SJCRH30 (cell line): ENCODE measurements at regions not wholly inside any gene's neighbourhood (a gene's known extent, or its start where the extent isn't known, plus 50 kb on each side); places are given as distances from the start of the nearest gene placed in this dataset.
"Not testable (repeated sequence)": the region's sequence is repeated elsewhere in the genome, so short reads cannot be mapped to it uniquely, and the experiment has no call there.

ENCODE experiments used
- DNase-seq, 2 experiments: peaks; one replicate each; pipeline ENCODE4 v3.0.0-alpha.2; 2015 to 2020
- H3K27ac ChIP-seq: fragments of 250-450 bp; sonication (Bioruptor Pico); 2 replicates; pipeline ENCODE4 v1.5.1; 2020; ENCODE audit warnings: mild to moderate bottlenecking, moderate library complexity
- H3K27me3 ChIP-seq: fragments of 250-450 bp; sonication (Bioruptor Pico); 2 replicates; pipeline ENCODE4 v1.5.1; 2020; ENCODE audit warnings: mild to moderate bottlenecking, moderate library complexity
- H3K36me3 ChIP-seq: fragments of 250-450 bp; sonication (Bioruptor Pico); 2 replicates; pipeline ENCODE4 v1.5.1; 2020; ENCODE audit warnings: mild to moderate bottlenecking, moderate library complexity
- H3K4me1 ChIP-seq: fragments of 250-450 bp; sonication (Bioruptor Pico); 2 replicates; pipeline ENCODE4 v1.5.1; 2020; ENCODE audit warnings: mild to moderate bottlenecking, moderate library complexity
- H3K4me3 ChIP-seq: fragments of 250-450 bp; sonication (Bioruptor Pico); 2 replicates; pipeline ENCODE4 v1.5.1; 2020; ENCODE audit warnings: mild to moderate bottlenecking, moderate library complexity
- H3K9me3 ChIP-seq: fragments of 250-450 bp; sonication (Bioruptor Pico); replicated peaks from 2 replicates; pipeline ENCODE4 v1.5.1; 2020; ENCODE audit warnings: mild to moderate bottlenecking, moderate library complexity

DNA sequence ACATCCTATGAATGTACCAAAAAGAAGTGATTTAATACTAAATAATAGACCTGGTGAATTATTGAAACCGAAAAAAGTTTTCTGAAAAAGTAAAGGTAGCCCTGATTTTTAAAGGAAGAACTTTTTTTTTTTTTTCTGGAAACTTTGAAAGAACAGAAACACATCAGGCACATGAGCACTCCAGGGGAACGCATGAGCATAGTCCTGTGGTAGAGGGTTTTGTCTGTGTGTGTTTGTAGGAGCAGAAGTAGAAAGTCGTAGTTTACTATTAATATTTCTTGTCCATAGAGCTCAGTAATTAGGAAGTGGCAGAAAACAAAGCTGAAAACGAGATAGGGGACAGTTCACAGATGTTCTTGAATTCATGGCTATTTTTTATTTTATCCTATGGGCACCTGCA is 1175.9 kb upstream of the B3GALT2 start:
- no peak overlapping the region for H3K27ac ChIP-seq
- no peaks in the 10 kb centered on the region for H3K4me1 ChIP-seq
- no peaks in the 10 kb centered on the region for H3K9me3 ChIP-seq
- no peak for DNase-seq
- no peaks in the 10 kb centered on the region for H3K27me3 ChIP-seq
- no peaks in the 10 kb centered on the region for H3K36me3 ChIP-seq
- H3K4me3 ChIP-seq: no peak overlapping the region

DNA sequence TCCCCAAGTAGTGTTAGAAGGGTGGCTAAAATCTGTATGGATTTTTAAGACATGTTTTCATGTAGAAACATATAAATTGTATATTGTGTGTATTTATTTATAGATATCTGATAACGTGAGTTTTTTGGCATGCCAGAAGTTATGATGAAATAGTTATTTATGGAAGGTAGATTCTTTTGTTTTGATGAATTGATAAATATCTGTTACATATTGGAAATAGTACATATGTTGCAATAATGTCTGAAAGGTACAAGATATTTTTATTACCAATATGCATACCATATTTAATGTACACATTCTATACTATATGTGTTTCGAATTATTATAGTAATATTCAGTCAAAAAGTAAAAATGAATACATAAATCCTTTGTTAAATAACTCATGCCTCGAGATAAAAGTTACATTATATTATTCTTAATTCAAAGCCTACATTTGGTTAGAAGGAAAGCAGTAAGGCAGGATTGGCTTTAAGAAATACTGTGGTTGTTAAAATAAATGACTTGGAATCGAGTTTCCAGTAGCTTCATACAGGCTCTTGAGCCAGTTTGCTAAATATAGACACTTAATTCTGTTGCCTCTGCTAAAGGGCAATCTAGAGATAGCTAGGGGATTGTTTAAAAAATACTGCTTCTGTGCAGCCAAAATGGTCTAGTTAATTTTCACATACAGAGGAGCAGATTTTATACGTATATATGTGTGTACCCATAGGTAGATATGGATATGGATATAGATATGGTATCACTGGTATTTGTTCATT is 1175.1 kb upstream of the B3GALT2 start:
- no peak for DNase-seq
- no peaks in the 10 kb centered on the region for H3K4me1 ChIP-seq
- H3K27me3 ChIP-seq: no peaks in the 10 kb centered on the region
- H3K27ac ChIP-seq: no peak overlapping the region
- H3K4me3 ChIP-seq: no peak overlapping the region
- no peaks in the 10 kb centered on the region for H3K9me3 ChIP-seq
- no peaks in the 10 kb centered on the region for H3K36me3 ChIP-seq

- no peak for DNase-seq
- Histone ChIP-seq H3K4me3 (no peak overlapping the region), H3K36me3 (no peaks in the 10 kb centered on the region), H3K9me3 (no peaks in the 10 kb centered on the region), H3K27ac (no peak overlapping the region), H3K27me3 (no peaks in the 10 kb centered on the region), H3K4me1 (no peaks in the 10 kb centered on the region)
Observed at GRCh38 chr1:194358208-194358581, 1171.8 kb upstream of the B3GALT2 start.

DNA sequence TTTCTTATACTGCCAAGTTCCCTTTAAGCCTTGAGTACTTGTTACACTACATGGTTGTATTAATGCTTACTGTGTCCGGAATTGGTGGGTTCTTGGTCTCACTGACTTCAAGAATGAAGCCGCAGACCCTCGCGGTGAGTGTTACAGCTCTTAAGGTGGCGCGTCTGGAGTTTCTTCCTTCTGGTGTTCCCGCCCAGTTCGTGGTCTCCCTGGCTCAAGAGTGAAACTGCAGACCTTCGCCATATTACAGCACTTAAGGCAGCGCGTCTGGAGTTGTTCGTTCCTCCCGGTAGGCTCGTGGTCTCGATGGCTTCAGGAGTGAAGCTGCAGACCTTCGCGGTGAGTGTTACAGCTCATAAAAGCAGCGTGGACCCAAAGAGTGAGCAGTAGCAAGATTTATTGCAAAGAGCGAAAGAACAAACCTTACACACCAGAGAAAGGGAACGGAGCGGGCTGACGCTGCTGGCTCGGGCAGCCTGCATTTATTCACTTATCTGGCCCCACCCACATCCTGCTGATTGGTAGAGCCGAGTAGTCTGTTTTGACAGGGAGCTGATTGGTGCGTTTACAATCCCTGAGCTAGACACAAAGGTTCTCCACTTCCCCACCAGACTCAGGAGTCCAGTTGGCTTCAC is 1171.3 kb upstream of the B3GALT2 start:
- H3K27ac ChIP-seq, H3K4me1 ChIP-seq, H3K4me3 ChIP-seq, H3K27me3 ChIP-seq, H3K36me3 ChIP-seq, DNase-seq, H3K9me3 ChIP-seq: not testable (repeated sequence)

GRCh38 chr1:194355488-194356106 is 1169.2 kb upstream of the B3GALT2 start:
- Histone ChIP-seq H3K4me3 (no peak overlapping the region), H3K36me3 (no peaks in the 10 kb centered on the region), H3K4me1 (no peaks in the 10 kb centered on the region), H3K27ac (no peak overlapping the region), H3K9me3 (no peaks in the 10 kb centered on the region), H3K27me3 (no peaks in the 10 kb centered on the region)
- no peak for DNase-seq

GRCh38 chr1:194353121-194353520 is 1166.7 kb upstream of the B3GALT2 start:
- no peaks in the 10 kb centered on the region for H3K36me3 ChIP-seq
- no peaks in the 10 kb centered on the region for H3K4me1 ChIP-seq
- no peak overlapping the region for H3K27ac ChIP-seq
- no peaks in the 10 kb centered on the region for H3K27me3 ChIP-seq
- no peaks in the 10 kb centered on the region for H3K9me3 ChIP-seq
- no peak for DNase-seq
- no peak overlapping the region for H3K4me3 ChIP-seq

- DNase-seq: no peak
- Histone ChIP-seq H3K9me3 (no peaks in the 10 kb centered on the region), H3K27me3 (no peaks in the 10 kb centered on the region), H3K36me3 (no peaks in the 10 kb centered on the region), H3K4me1 (no peaks in the 10 kb centered on the region), H3K4me3 (no peak overlapping the region), H3K27ac (no peak overlapping the region)
Observed at GRCh38 chr1:194347200-194347599, 1160.8 kb upstream of the B3GALT2 start.

DNA sequence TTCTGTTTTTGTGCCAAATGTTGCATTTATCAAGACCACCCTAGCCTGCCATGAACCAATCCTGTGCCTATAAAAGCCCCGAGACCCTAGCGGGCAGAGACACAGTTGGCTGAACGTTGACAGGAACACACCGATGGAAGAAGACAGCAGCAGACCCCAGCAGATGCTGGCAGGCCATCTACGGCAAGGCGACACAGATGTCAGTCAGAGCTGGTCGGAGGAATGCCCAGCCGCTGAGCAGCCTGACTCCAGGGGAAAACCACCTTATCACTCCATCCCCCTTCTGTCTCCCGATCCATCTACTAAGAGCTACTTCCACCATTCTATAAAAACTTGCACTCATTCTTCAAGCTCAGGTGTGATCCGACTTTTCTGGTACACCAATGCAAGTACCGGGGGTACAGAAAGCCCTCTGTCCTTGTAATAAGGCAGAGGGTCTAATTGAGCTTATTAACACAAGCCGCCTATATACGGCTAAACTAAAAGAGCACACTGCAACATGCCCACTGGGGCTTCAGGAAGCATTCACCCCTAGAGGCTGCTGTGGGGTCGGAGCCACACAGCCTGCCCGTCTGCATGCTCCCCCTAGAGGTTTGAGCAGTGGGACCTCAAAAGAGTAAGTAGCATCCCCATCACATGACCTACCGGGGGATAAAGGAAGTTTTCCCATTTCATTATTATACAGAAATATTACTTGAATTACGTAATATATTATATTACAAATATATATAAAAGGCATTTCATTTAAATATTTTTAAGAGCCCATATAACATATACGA is 1156.3 kb upstream of the B3GALT2 start:
- H3K27me3 ChIP-seq: no peaks in the 10 kb centered on the region
- peak; percentile 4 for DNase-seq
- H3K36me3 ChIP-seq: no peaks in the 10 kb centered on the region
- H3K4me1 ChIP-seq: no peaks in the 10 kb centered on the region
- no peaks in the 10 kb centered on the region for H3K9me3 ChIP-seq
- H3K27ac ChIP-seq: no peak overlapping the region
- no peak overlapping the region for H3K4me3 ChIP-seq

- Histone ChIP-seq H3K36me3 (no peaks in the 10 kb centered on the region), H3K4me3 (no peak overlapping the region), H3K9me3 (no peaks in the 10 kb centered on the region), H3K27ac (no peak overlapping the region), H3K4me1 (no peaks in the 10 kb centered on the region), H3K27me3 (no peaks in the 10 kb centered on the region)
- no peak for DNase-seq
Observed at GRCh38 chr1:194341587-194341986, 1155.2 kb upstream of the B3GALT2 start.

- Histone ChIP-seq H3K9me3 (no peaks in the 10 kb centered on the region), H3K36me3 (no peaks in the 10 kb centered on the region), H3K27me3 (no peaks in the 10 kb centered on the region), H3K4me3 (no peak overlapping the region), H3K4me1 (no peaks in the 10 kb centered on the region), H3K27ac (no peak overlapping the region)
- no peak for DNase-seq
Observed at GRCh38 chr1:194339471-194339870, 1153.1 kb upstream of the B3GALT2 start.

GRCh38 chr1:194338241-194338948 is 1152.0 kb upstream of the B3GALT2 start:
- H3K4me1 ChIP-seq: no peaks in the 10 kb centered on the region
- H3K36me3 ChIP-seq: no peaks in the 10 kb centered on the region
- no peaks in the 10 kb centered on the region for H3K9me3 ChIP-seq
- DNase-seq: no peak
- H3K27ac ChIP-seq: no peak overlapping the region
- no peaks in the 10 kb centered on the region for H3K27me3 ChIP-seq
- no peak overlapping the region for H3K4me3 ChIP-seq

- Histone ChIP-seq H3K27ac (no peak overlapping the region), H3K4me3 (no peak overlapping the region), H3K4me1 (no peaks in the 10 kb centered on the region), H3K36me3 (no peaks in the 10 kb centered on the region), H3K9me3 (no peaks in the 10 kb centered on the region), H3K27me3 (no peaks in the 10 kb centered on the region)
- no peak for DNase-seq
Observed at GRCh38 chr1:194333240-194333639, 1146.8 kb upstream of the B3GALT2 start.

- DNase-seq: no peak
- no peak overlapping the region for H3K4me3 ChIP-seq
- no peaks in the 10 kb centered on the region for H3K36me3 ChIP-seq
- H3K4me1 ChIP-seq: no peaks in the 10 kb centered on the region
- no peaks in the 10 kb centered on the region for H3K9me3 ChIP-seq
- H3K27ac ChIP-seq: no peak overlapping the region
- no peaks in the 10 kb centered on the region for H3K27me3 ChIP-seq
Observed at GRCh38 chr1:194331758-194332157, 1145.3 kb upstream of the B3GALT2 start.

DNA sequence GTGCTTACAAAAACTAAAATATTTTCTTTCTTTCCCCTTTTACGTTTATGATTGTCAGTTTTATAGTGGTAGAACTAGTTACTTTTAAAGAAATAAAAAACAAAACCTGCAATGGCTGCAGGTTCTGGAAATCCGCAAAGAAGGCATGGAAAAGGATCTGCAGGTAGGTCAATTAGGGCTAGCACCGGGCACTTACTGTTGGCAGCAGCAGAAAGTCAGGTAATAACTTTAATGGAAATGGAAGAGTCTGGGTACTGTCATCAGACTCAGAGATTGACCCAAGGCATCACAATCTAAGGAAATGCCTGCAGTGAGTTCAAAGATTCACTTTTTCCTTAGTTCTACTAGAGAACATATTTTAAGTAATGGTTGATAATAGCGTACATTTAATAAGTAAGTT is 1136.3 kb upstream of the B3GALT2 start:
- Histone ChIP-seq H3K27ac (no peak overlapping the region), H3K36me3 (no peaks in the 10 kb centered on the region), H3K27me3 (no peaks in the 10 kb centered on the region), H3K9me3 (no peaks in the 10 kb centered on the region), H3K4me1 (no peaks in the 10 kb centered on the region), H3K4me3 (no peak overlapping the region)
- no peak for DNase-seq
